Skeletal muscle cell (primary cell): ENCODE measurements at regions not wholly inside any gene's neighbourhood (a gene's known extent, or its start where the extent isn't known, plus 50 kb on each side); places are given as distances from the start of the nearest gene placed in this dataset.
A peak's percentile ranks its signal among the peaks of the same experiment; 100 is the strongest.
"Not testable (repeated sequence)": the region's sequence is repeated elsewhere in the genome, so short reads cannot be mapped to it uniquely, and the experiment has no call there.

Experiments used
- DNase-seq: peaks from one replicate; pipeline ENCODE4 v3.0.0-alpha.2; 2010; ENCODE audit warnings: low read depth
- H3K4me3 ChIP-seq: 2 replicates; pipeline ENCODE4 v1.5.1; 2011; ENCODE audit warnings: low read depth, mild to moderate bottlenecking, control low read depth, low read length, moderate library complexity

- DNase-seq: no peak
- no peak overlapping the region for H3K4me3 ChIP-seq
These were observed 79.1 kb downstream of the CTH start for GRCh38 chr1:70490153-70490552.

DNA sequence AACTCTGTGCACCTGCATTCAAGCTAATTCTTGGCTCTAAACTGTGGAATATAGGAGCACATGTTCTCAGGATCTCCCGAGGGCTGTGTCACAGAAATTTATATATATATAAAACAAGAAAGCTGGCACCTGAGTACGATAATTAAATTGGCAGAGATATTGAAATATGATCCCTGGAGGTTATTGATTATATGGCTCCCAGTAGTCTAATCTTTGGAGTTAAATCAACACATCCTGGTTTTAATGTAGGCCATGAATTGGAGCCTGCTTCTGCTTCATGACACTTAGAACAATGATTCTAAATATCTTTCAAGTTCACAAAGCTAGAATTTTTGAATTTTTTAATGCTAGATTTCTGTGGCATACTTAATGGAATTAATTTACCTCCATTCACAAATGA is 84.3 kb downstream of the CTH start:
- DNase-seq: no peak
- H3K4me3 ChIP-seq: no peak overlapping the region

DNA sequence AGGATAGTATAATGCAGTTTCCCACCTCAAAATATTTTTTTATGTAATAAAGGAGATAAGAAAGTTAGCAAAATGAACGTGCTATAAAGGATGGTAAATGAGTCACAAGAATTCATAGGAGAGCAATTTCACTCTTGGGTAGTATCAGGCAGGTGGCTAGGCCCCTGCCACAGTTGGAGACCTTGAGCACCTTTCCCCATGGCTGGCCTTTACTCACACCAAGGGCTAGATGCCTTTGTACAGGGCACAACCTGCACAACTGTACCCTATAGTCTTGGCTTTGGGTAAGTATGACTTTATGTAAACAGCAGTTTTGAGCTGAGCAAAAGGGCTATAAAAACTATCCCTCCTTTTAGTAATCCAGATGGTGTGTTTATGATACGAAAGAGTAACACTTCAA is 85.1 kb downstream of the CTH start:
- no peak for DNase-seq
- H3K4me3 ChIP-seq: no peak overlapping the region

- no peak for DNase-seq
- H3K4me3 ChIP-seq: no peak overlapping the region
These were observed 86.1 kb downstream of the CTH start for GRCh38 chr1:70497152-70497551.

DNA sequence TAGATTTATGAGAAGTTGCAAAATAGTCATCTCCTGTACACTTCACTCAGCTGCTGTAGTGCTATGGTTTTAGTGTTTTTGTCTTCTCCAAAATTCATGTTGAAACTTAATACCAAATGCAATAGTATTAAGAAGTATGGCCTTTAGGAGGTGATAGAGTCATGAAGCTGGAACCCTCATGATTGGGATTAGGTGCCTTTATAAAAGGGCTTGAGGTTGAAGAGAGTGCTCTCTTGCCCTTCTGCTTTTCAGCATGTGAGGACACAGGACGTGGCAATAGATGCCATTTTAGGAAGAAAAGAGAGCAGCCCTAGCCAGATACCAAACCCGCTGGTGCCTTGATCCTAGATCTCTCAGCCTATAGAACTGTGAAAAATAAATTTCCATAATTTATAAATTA is 87.6 kb downstream of the CTH start:
- DNase-seq: no peak
- no peak overlapping the region for H3K4me3 ChIP-seq

GRCh38 chr1:70499695-70500094 is 88.6 kb downstream of the CTH start:
- no peak for DNase-seq
- H3K4me3 ChIP-seq: no peak overlapping the region

DNA sequence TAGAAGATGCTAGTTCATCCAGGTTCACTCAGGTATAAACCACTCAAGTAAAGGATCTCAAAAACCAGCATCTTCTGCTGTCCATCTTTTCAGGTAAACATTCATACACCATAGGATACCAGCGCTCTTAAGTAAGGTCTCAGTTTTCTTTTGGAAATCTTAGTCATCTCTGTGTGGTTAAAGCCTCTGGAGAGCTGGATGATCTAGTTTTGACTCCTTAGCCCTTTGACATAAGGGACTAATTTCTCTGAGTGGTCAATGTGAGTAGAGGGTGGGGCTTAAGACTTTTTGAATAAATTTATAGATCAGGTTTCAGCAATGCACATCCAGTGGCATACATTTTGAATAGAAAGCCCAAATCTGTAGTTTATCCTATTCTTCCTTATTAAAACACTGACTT is 92.3 kb downstream of the CTH start:
- DNase-seq: peak; percentile 66
- H3K4me3 ChIP-seq: no peak overlapping the region

- DNase-seq: peak; percentile 36
- no peak overlapping the region for H3K4me3 ChIP-seq
These were observed 93.2 kb downstream of the CTH start for GRCh38 chr1:70504176-70504820.

DNA sequence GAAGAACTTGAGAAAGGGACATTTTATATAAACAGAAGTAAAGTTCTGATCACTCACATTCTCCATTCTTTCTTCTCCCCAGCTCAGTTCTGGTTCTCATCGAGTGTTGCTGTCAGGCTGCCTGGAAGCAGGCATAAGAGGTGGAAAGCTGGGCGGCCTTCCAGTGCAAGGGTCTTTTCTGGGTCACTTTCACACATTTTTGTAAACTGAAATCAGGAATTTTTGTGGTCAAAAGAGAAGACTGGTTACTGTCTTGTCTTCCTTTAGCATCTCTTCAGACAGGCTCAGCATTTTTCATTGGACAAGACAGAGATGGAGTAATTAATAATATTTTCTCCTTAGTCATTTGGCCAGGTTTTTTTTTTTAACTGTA is 93.7 kb downstream of the CTH start:
- peak; percentile 87 for DNase-seq
- no peak overlapping the region for H3K4me3 ChIP-seq

DNA sequence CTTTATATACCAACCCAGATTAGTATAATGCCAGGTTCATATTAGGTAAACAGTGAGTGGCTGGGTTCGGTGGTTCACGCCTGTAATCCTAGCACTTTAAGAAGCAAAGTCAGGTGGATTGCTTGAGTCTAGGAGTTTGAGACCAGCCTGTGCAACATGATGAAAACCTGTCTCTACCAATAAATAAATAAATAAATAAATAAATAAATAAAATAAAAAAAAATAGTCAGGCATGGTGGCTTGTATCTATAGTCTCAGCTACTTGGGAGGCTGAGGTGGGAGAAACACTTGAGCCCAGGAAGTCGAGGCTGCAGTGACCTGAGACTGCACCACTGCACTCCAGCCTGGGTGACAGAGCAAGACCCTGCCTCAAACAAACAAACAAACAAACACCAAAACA is 96.9 kb downstream of the CTH start:
- not testable (repeated sequence) for DNase-seq, H3K4me3 ChIP-seq

- DNase-seq: peak; percentile 95
- H3K4me3 ChIP-seq: no peak overlapping the region
These were observed 99.2 kb downstream of the CTH start for GRCh38 chr1:70509996-70510876.

GRCh38 chr1:70517444-70517843 is 106.4 kb downstream of the CTH start:
- DNase-seq: no peak
- H3K4me3 ChIP-seq: no peak overlapping the region

DNA sequence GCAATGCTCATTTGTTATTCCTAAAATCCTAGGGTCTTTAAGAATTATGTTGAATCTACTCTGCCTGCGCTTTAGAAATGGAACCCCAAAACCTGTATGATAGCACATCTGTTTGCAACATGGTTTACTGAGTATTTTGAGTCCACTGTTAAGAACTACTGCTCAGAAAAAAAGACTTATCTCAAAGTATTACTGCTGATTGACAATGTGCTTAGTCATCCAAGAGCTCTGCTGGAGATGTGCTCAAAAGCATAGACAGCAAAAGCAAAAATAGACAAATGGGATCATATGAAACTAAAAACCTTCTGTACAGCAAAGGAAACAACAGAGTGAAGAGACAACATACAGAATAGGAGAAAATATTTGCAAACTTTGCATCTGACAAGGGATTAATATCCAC is 107.0 kb downstream of the CTH start:
- no peak for DNase-seq
- H3K4me3 ChIP-seq: no peak overlapping the region

DNA sequence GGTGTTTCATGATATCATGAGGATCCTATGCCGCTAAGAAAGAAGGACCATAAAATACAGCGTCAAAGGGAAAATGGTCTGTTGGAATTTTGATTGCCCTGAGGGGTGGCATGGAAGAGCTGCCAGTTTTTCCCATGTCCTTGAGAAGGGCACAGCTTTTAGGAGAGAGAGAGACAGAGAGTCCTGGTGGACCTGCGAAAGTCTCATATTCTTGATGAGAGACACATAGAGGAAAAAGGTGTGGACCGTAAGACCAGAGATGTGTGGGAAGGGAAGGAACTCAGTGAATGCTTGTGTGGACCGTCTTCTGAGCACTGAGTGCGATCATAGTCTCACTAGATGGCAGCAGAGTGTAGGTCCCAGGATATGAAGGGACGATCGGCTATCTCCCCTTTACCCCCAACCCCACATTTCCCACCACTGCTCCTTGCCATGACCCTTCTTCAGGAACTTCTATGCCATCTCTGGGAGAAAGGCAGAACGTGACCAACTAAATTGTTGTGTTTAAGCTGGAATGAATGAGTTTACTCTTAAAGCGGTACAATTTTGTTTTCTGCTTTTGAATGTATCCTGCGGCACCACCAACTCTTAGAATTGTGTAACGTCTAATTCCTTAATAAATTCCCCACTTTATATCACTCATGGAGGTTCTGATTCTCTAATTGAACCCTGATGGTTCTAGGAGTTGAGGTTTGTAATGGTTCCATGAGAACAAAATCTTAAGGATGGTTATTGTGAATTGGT is 117.7 kb downstream of the CTH start:
- no peak overlapping the region for H3K4me3 ChIP-seq

DNA sequence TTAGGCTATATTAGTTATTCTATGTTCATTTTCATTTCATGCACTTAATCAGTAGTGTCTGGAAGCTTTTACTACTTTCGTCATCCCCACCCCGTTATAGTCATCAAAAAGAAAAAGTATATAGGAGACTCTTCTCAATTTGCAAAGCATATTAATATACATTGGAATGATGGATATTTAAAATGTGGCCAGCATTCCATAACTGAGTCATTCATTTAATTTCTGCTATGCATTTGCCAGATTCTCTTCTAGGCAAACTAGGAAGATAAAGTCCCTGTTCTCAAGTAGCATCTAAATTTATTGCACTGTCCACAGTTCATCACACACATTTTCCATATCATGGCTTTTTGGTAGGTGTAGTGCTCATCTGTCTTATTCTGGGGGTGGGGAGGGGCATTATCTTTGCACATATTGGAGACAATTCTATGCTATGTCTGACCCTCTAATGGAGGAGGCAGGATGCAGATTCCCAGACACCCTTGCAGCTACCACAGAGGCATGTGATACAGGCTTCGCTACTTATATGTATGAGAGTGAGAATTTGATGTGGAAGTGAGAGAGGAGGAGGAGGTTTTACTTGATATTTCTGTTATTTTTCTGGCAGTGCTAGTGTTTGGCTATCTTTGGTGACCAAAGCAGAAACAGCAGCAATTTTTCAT is 125.8 kb downstream of the CTH start:
- H3K4me3 ChIP-seq: no peak overlapping the region
- DNase-seq: no peak

More for the DNA sequence above, 117.7 kb downstream of the CTH start:
- DNase-seq: no peak

DNA sequence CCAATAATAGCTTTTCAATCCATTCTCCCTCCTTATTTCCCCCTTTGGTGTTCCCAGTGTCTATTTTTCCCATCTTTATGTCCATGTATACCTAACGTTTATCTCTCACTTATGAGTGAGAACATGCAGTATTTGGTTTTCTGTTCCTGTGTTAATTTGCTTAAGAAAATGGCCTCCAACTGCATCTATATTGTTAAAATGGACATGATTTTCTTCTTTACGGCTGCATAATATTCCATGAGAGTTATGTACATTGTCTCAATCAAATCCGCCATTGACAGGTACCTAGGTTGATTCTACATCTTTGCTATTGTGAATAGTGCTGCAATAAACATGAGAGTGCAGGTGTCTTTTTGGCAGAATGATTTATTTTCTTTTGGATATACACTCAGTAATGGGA is 126.7 kb downstream of the CTH start:
- H3K4me3 ChIP-seq: no peak overlapping the region
- no peak for DNase-seq

- no peak for DNase-seq
These were observed 131.0 kb downstream of the CTH start for GRCh38 chr1:70542030-70542429.

GRCh38 chr1:70542856-70543255 is 131.8 kb downstream of the CTH start:
- DNase-seq: no peak
- no peak overlapping the region for H3K4me3 ChIP-seq

More at GRCh38 chr1:70542030-70542429, 131.0 kb downstream of the CTH start:
- no peak overlapping the region for H3K4me3 ChIP-seq

GRCh38 chr1:70546726-70547125 is 135.7 kb downstream of the CTH start:
- no peak for DNase-seq
- H3K4me3 ChIP-seq: no peak overlapping the region
